Activated naive CD4-positive, alpha-beta T cell treated with Interleukin-2 at 50 U/mL for 16 hours (primary cell): ENCODE measurements at regions not wholly inside any gene's neighbourhood (a gene's known extent, or its start where the extent isn't known, plus 50 kb on each side); places are given as distances from the start of the nearest gene placed in this dataset.
"Not testable (repeated sequence)": the region's sequence is repeated elsewhere in the genome, so short reads cannot be mapped to it uniquely, and the experiment has no call there.

ENCODE experiments used
- DNase-seq: peaks from one replicate; pipeline ENCODE4 v3.0.0-alpha.2; 2020

DNA sequence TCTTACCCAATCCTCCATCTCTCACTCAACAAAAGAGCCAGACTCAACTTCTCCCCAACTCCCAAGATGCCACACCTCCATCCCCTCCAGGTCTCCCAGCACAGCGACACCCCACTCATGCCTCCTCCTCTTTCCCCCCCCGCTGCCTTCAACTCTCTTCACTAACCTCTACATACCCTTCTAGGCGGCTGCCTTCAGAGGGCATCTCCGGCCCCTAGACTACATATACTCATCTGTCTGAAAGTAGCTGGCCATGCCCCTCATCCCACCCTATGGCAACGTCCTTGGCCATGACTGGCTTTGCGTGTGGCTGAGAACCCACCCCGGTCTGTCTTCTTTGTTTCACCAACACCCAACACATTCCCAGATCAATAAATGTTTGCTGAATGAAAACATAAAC, 81.7 kb upstream of the TMEM45B start:
- DNase-seq = no peak

DNA sequence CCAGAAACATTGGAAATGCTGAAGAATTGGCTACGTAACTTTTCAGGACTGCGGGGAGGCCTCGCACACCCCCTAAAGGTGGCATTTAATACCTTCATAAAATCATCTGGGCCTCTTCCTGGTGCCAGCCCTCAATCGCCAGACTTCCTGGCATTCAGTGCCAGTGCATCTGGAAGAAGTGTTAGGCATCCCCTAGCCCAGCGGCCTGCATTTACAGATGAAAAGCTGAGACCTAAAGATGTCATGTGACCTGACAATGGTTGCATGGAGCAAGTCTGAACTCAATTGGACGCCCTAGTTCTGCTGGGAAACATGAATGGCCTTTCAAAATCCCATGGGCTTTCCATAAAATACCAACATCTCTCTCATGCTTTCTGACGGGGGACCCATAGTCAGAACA, 81.0 kb upstream of the TMEM45B start:
- DNase-seq = no peak

DNA sequence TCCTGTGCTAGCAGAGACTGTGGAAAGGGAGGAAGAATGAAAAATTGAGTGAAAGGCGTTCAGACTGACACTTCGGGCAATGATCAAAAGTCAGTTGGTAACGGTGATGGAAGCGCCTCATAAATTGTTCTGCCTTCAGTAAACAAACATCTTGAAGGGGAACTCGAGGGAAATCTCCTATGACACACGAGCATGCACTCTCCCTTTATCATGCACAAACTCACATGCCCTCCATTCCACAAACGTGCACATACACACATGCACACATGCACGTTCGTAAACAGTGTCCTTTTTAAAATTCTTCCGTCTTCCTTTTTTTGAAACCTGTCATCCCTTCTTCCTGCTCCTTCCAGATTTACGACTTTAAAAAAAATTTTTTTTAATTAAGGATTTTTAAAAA, 77.8 kb upstream of the TMEM45B start:
- no peak for DNase-seq

DNA sequence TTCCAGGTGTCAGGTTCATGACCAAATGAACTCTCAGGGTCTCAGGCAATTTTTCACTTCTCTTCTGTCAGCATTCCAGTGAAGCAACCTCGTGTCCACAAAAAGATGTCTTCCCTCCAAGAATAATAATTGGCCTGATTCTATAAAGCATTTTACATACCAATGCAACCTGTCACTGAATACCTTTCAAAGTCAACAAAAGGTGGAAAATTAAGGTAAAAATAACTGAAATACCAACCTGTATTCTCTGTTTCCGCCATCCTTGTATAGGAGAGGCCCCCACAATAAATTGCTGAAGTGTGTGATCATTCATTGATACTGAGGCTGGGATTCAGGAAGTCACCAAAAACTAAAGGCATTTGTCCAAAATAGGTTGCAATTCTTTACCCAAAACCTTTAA, 77.4 kb upstream of the TMEM45B start:
- no peak for DNase-seq

- DNase-seq = no peak
Measured at GRCh38 chr11:129739339-129739738, 76.3 kb upstream of the TMEM45B start.

- DNase-seq = no peak
Measured at GRCh38 chr11:129740125-129740719, 75.4 kb upstream of the TMEM45B start.

GRCh38 chr11:129743112-129743815, 72.4 kb upstream of the TMEM45B start:
- DNase-seq = no peak

DNA sequence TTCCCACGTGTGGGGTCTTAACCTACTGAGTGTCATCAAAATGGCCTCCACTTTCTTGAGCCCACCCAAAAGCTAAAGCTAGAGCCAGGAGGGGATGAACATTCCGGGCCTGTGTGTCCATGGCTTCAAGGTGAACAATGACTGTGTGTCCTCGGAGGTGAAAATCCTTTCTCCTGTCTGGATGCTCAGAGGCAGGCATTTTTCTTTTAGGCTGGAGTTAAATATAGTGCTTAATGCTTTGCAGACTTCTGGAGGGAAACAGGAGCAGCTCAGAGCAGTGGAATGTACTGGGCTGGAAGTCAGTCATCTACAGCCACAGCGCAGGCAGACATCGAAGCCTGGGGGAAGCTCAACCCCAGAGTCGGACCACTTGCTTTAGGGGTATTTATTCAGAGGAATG, 68.6 kb upstream of the TMEM45B start:
- no peak for DNase-seq

GRCh38 chr11:129749141-129749540, 66.5 kb upstream of the TMEM45B start:
- no peak for DNase-seq

DNA sequence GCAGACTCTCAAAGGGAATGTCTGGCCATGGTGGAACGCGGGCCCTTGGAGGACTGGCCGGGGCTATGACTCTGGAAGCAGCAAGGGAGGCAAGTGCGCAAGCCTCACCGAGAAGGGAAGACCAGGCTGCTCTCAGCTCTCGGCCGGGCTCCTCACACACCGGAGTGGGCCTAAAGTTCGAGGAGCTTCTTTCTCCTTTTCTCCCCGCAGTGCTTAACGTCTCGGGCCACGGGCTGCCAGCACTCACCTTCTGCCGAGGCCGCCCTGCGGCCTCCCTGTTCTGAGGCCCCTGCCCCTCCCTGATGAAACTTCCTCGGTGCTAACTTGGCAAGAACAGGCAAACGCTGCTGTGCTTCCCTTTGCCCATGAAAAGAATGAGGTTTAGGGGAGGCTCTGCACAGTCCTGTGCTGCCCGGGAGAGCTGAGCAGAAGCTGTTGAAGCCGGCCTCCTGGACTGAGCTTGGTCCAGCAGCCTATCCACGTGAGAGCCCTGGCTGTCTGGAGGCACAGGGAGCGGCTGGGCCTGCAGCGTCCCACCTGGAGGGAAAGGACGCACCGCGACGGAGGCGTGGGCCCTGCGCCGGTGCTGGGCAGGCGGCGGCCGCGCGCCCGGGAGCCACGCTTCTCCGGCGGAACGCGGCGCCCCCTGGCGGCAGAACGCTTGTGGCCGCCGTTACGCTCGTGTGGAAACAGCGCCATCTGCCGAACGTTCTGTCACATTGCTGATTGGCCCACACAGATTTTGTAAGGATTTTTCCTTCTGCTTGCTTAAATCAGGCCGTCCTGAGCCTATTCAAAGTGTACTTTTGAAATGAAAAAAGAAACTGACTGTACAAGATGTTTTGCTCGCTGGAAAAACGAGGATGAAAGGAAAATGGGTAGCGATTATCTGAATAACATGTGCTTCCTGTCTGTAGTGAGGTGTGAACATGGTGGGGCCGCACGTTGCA, 65.0 kb upstream of the TMEM45B start:
- DNase-seq = peak; percentile 78

GRCh38 chr11:129751511-129751910, 64.1 kb upstream of the TMEM45B start:
- DNase-seq = no peak

- DNase-seq = not testable (repeated sequence)
Measured at GRCh38 chr11:129763569-129763968, 52.1 kb upstream of the TMEM45B start.

DNA sequence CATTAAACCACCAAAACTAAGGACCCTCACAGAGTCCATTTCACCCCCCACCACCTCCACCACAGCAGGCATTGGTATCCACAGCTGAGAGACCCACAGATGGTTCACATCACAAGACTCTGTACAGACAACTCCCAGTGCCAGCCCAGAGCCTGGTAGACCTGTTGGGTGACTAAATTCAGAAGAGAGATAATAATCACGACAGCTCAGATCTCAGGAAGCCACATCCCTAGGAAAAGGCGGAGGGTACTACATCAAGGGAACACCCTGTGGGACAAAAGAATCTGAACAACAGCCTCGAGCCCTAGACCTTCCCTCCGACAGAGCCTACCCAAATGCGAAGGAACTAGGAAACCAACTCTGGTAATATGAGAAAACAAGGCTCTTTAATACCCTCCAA, 51.4 kb upstream of the TMEM45B start:
- DNase-seq = not testable (repeated sequence)
